HepG2 (cell line): ENCODE measurements at regions not wholly inside any gene's neighbourhood (a gene's known extent, or its start where the extent isn't known, plus 50 kb on each side); places are given as distances from the start of the nearest gene placed in this dataset.

Source experiments
- BORCS8-MEF2B ChIP-seq: sonication (generic); formaldehyde crosslinking; IDR thresholded peaks from 2 replicates; pipeline ENCODE4 v1.8.0; 2022; ENCODE audit warnings: mild to moderate bottlenecking, missing genetic modification reagents
- CAMTA2 ChIP-seq: sonication (generic); formaldehyde crosslinking; IDR thresholded peaks from 2 replicates; pipeline ENCODE4 v1.4.0; 2020; ENCODE audit warnings: mild to moderate bottlenecking, missing genetic modification reagents, borderline replicate concordance
- E2F1 ChIP-seq: sonication (generic); formaldehyde crosslinking; IDR thresholded peaks from 2 replicates; pipeline ENCODE4 v1.5.0; 2020; ENCODE audit warnings: missing genetic modification reagents
- EEA1 ChIP-seq: sonication (generic); formaldehyde crosslinking; IDR thresholded peaks from 2 replicates; pipeline ENCODE4 v1.5.1; 2020; ENCODE audit warnings: mild to moderate bottlenecking, missing genetic modification reagents, borderline replicate concordance
- ELK4 ChIP-seq: sonication (generic); formaldehyde crosslinking; IDR thresholded peaks from 2 replicates; pipeline ENCODE4 v1.9.0; 2021; ENCODE audit warnings: missing genetic modification reagents, borderline replicate concordance
- GATA4 ChIP-seq: sonication (generic); IDR thresholded peaks from 2 replicates; pipeline ENCODE4 v1.6.1; 2016; ENCODE audit warnings: antibody characterized with exemption, low read depth, borderline replicate concordance
- HDAC2 ChIP-seq: sonication (generic); formaldehyde crosslinking; IDR thresholded peaks from 2 replicates; pipeline ENCODE4 v1.4.0; 2020; ENCODE audit warnings: missing genetic modification reagents
- HIVEP1 ChIP-seq: sonication (generic); formaldehyde crosslinking; IDR thresholded peaks from 2 replicates; pipeline ENCODE4 v1.4.0; 2020; ENCODE audit warnings: mild to moderate bottlenecking, missing genetic modification reagents
- HOXD1 ChIP-seq: sonication (generic); formaldehyde crosslinking; IDR thresholded peaks from 2 replicates; pipeline ENCODE4 v1.5.0; 2020; ENCODE audit warnings: missing genetic modification reagents
- IRF2 ChIP-seq: IDR thresholded peaks from 2 replicates; pipeline ENCODE4 v1.6.1; 2018; ENCODE audit warnings: missing genetic modification reagents, missing compliant biosample characterization
- NFIB ChIP-seq: sonication (generic); formaldehyde crosslinking; IDR thresholded peaks from 2 replicates; pipeline ENCODE4 v1.9.0; 2021; ENCODE audit warnings: missing genetic modification reagents, mild to moderate bottlenecking, borderline replicate concordance
- PHB2 ChIP-seq: fragments of 450-650 bp; IDR thresholded peaks from 2 replicates; pipeline ENCODE4 v1.6.1; 2018; ENCODE audit not compliant: partially characterized antibody
- POGZ ChIP-seq: sonication (generic); formaldehyde crosslinking; IDR thresholded peaks from 2 replicates; pipeline ENCODE4 v1.4.0; 2020; ENCODE audit warnings: mild to moderate bottlenecking, missing genetic modification reagents
- RAD21 ChIP-seq: fragments of 450-650 bp; formaldehyde crosslinking; IDR thresholded peaks from 2 replicates; pipeline ENCODE4 v1.5.0; 2020; ENCODE audit warnings: mild to moderate bottlenecking
- RBAK ChIP-seq: sonication (generic); formaldehyde crosslinking; IDR thresholded peaks from 2 replicates; pipeline ENCODE4 v1.5.1; 2020; ENCODE audit warnings: mild to moderate bottlenecking, missing genetic modification reagents
- SMC3 ChIP-seq: IDR thresholded peaks from 2 replicates; pipeline ENCODE4 v1.6.1; 2011; ENCODE audit warnings: low read length, improper control_type of control experiment
- TAF15 ChIP-seq: fragments of 200-400 bp; formaldehyde crosslinking; IDR thresholded peaks from one replicate; pipeline ENCODE4 v1.6.1; 2018; ENCODE audit warnings: mild to moderate bottlenecking, low read depth, low read length; ENCODE audit not compliant: poor library complexity, severe bottlenecking
- ZFP41 ChIP-seq: sonication (generic); formaldehyde crosslinking; IDR thresholded peaks from 2 replicates; pipeline ENCODE4 v1.4.0; 2020; ENCODE audit warnings: mild to moderate bottlenecking, missing genetic modification reagents, borderline replicate concordance
- ZNF10 ChIP-seq: sonication (generic); formaldehyde crosslinking; IDR thresholded peaks from 2 replicates; pipeline ENCODE4 v1.4.0; 2020; ENCODE audit warnings: mild to moderate bottlenecking, low read depth, missing genetic modification reagents, borderline replicate concordance
- ZNF232 ChIP-seq: sonication (generic); formaldehyde crosslinking; IDR thresholded peaks from 2 replicates; pipeline ENCODE4 v1.4.0; 2020; ENCODE audit warnings: missing genetic modification reagents, borderline replicate concordance
- ZNF264 ChIP-seq: sonication (generic); formaldehyde crosslinking; IDR thresholded peaks from 2 replicates; pipeline ENCODE4 v1.4.0; 2020; ENCODE audit warnings: missing genetic modification reagents
- ZNF362 ChIP-seq: sonication (generic); formaldehyde crosslinking; IDR thresholded peaks from 2 replicates; pipeline ENCODE4 v1.4.0; 2020; ENCODE audit warnings: missing genetic modification reagents, mild to moderate bottlenecking, borderline replicate concordance
- ZNF432 ChIP-seq: sonication (generic); formaldehyde crosslinking; IDR thresholded peaks from 2 replicates; pipeline ENCODE4 v1.5.0; 2020; ENCODE audit warnings: missing genetic modification reagents, mild to moderate bottlenecking, borderline replicate concordance
- ZNF44 ChIP-seq: sonication (generic); formaldehyde crosslinking; IDR thresholded peaks from 2 replicates; pipeline ENCODE4 v1.5.1; 2020; ENCODE audit warnings: mild to moderate bottlenecking, missing genetic modification reagents
- ZNF747 ChIP-seq: sonication (generic); formaldehyde crosslinking; IDR thresholded peaks from 2 replicates; pipeline ENCODE4 v1.8.1; 2023; ENCODE audit warnings: missing genetic modification reagents, mild to moderate bottlenecking, borderline replicate concordance
- TF ChIP-seq, protein P1 (sequence below), 2 experiments: IDR thresholded peaks; 2 replicates each; pipeline ENCODE4 v1.6.1; 2011 to 2012; ENCODE audit warnings: low read length in 2 of 2, borderline replicate concordance in 1 of 2, low read depth in 1 of 2, mild to moderate bottlenecking in 1 of 2, moderate library complexity in 1 of 2

- TF ChIP-seq ZNF232 (CRISPR knock-in tag) (no peak), HOXD1 (CRISPR knock-in tag) (no peak), HDAC2 (CRISPR knock-in tag) (peak; percentile 33; the same call in 1 of the 2 replicates), NFIB (CRISPR knock-in tag) (no peak), HIVEP1 (CRISPR knock-in tag) (no peak), ZFP41 (CRISPR knock-in tag) (no peak), ZNF264 (no peak), EEA1 (CRISPR knock-in tag) (no peak), PHB2 (no peak), ZNF432 (CRISPR knock-in tag) (no peak), RBAK (CRISPR knock-in tag) (no peak), IRF2 (CRISPR knock-in tag) (peak; percentile 66; the same call in 1 of the 2 replicates), CAMTA2 (CRISPR knock-in tag) (no peak), ZNF10 (CRISPR knock-in tag) (no peak), E2F1 (CRISPR knock-in tag) (no peak), POGZ (CRISPR knock-in tag) (no peak; the same call in 1 of the 2 replicates), ZNF362 (CRISPR knock-in tag) (peak; percentile 86; the same call in 1 of the 2 replicates), GATA4 (peak; percentile 70; the same call in 1 of the 2 replicates), ELK4 (no peak), ZNF44 (CRISPR knock-in tag) (no peak), RAD21 (CRISPR knock-in tag) (no peak), ZNF747 (CRISPR knock-in tag) (no peak), BORCS8-MEF2B (no peak), TAF15 (no peak), SMC3 (no peak)
- TF ChIP-seq, protein P1, sequence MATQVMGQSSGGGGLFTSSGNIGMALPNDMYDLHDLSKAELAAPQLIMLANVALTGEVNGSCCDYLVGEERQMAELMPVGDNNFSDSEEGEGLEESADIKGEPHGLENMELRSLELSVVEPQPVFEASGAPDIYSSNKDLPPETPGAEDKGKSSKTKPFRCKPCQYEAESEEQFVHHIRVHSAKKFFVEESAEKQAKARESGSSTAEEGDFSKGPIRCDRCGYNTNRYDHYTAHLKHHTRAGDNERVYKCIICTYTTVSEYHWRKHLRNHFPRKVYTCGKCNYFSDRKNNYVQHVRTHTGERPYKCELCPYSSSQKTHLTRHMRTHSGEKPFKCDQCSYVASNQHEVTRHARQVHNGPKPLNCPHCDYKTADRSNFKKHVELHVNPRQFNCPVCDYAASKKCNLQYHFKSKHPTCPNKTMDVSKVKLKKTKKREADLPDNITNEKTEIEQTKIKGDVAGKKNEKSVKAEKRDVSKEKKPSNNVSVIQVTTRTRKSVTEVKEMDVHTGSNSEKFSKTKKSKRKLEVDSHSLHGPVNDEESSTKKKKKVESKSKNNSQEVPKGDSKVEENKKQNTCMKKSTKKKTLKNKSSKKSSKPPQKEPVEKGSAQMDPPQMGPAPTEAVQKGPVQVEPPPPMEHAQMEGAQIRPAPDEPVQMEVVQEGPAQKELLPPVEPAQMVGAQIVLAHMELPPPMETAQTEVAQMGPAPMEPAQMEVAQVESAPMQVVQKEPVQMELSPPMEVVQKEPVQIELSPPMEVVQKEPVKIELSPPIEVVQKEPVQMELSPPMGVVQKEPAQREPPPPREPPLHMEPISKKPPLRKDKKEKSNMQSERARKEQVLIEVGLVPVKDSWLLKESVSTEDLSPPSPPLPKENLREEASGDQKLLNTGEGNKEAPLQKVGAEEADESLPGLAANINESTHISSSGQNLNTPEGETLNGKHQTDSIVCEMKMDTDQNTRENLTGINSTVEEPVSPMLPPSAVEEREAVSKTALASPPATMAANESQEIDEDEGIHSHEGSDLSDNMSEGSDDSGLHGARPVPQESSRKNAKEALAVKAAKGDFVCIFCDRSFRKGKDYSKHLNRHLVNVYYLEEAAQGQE (IDR thresholded peaks at IDR 0.05; ENCODE audit: borderline replicate concordance in 1 of 2, low read depth in 1 of 2, low read length in 2 of 2) = no peak
Observed at GRCh38 chr13:48583859-48584311, 51.0 kb upstream of the RCBTB2 start (continued).
